ENCODE measurements at regions not wholly inside any gene's neighbourhood (a gene's known extent, or its start where the extent isn't known, plus 50 kb on each side); places are given as distances from the start of the nearest gene placed in this dataset.

DNA sequence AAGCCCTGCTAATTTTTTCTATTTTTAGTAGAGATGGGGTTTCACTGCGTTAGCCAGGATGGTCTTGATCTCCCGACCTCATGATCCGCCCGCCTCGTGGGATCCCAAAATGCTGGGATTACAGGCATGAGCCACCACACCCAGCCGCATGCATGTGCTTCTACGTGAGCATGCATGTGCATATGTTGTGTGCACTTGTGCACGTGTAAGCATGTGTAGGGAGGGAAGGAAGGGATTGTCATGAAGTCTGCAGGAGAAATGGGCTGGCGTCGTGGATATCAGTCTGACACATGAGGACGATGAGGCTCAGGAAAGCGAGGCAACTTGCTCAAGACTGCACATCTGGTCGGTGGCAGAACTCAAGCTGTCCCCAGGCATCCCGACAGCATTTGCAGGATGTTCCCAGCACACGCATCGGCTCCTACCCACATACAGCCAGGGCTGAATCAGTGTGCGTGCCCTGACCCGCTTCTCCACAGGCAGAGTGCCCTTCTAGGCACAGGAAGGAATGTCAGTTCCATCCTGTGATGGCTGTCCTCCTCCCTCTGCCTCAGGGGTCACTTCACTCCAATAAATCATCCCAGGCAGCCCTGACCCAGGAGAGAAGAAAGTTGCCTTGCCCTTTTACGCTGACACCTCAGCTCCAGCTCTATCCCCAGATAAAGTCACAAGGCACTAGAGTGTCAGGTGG lies 49.9 kb upstream of the SLC14A2 start:
- Histone ChIP-seq H3K4me1 (ENCODE audit: control insufficient read depth in 2 of 2, insufficient read depth in 2 of 2, low read length in 2 of 2) (peaks cover 0 to 2% of the 10 kb centered on the region in 2 donors), H3K4me3 (ENCODE audit: low read length in 2 of 2) (no peak overlapping the region), H3K9me3 (ENCODE audit: control insufficient read depth in 2 of 2, low read length in 2 of 2) (peaks cover 0 to 3% of the 10 kb centered on the region in 2 donors), H3K27me3 (ENCODE audit: control insufficient read depth in 2 of 2, insufficient read depth in 2 of 2, low read length in 2 of 2) (no peaks in the 10 kb centered on the region), H3K36me3 (ENCODE audit: control insufficient read depth in 2 of 2, insufficient read depth in 2 of 2, low read length in 2 of 2) (no peaks in the 10 kb centered on the region), H3K9ac (ENCODE audit: low read depth in 1 of 2, low read length in 2 of 2) (no peak overlapping the region), H3K27ac (ENCODE audit: low read depth in 2 of 2, low read length in 2 of 2) (peak overlapping the region; percentile 11 to 31)

Measured in mucosa of rectum (tissue), 2 donors.